ENCODE measurements at regions not wholly inside any gene's neighbourhood (a gene's known extent, or its start where the extent isn't known, plus 50 kb on each side); places are given as distances from the start of the nearest gene placed in this dataset.

DNA sequence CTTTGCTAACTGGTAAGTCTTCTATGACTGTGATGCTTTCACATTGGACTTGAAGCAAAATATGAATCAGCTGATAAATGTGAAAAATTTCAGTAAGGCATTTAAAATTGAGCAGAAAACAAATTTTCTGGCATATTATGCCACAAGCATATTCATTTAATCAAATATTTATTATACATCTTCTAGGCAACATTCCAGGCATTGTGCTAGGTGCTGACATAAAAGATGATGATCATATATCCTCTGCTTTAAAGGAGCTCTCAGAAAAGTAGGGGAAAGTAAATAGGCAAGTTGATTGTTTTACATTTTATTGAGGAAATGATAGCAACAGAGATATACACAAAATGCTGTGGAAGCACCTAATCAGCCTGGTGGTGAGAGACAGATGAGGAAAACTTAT, 248.9 kb downstream of the SLC16A7 start:
- no peaks in the 10 kb centered on the region for H3K4me1 ChIP-seq (ENCODE audit: control insufficient read depth, extremely low read depth, insufficient read depth, low read length)
- H3K79me2 ChIP-seq (ENCODE audit: control insufficient read depth, insufficient read depth, low read length): no peaks in the 10 kb centered on the region
- no peak for TF ChIP-seq EZH2 (IDR thresholded peaks at IDR 0.05; ENCODE audit: low read length)
- no peak for TF ChIP-seq CTCF (optimal IDR thresholded peaks at IDR 0.05 in 1 of 3, IDR thresholded peaks at IDR 0.05 in 1 of 3, conservative IDR thresholded peaks at IDR 0.05 in 1 of 3; ENCODE audit: extremely low read depth in 1 of 3, insufficient read depth in 2 of 3, low read length in 3 of 3)
- H3K9me3 ChIP-seq (ENCODE audit: control insufficient read depth, low read depth, low read length): no peaks in the 10 kb centered on the region
- H2AFZ ChIP-seq (ENCODE audit: control insufficient read depth, low read length): no peak overlapping the region
- no peak overlapping the region for H3K4me2 ChIP-seq (ENCODE audit: control insufficient read depth, extremely low read depth, insufficient read depth, low read depth, low read length)
- H3K9me1 ChIP-seq (ENCODE audit: control insufficient read depth, extremely low read depth, insufficient read depth, low read length): no peaks in the 10 kb centered on the region
- FAIRE-seq: no peak
- no peak for DNase-seq (ENCODE audit: low read depth, low spot score)
- dilution Hi-C loops (cut with MboI; ENCODE audit: extremely low pct_ligation_motif_present, low sequenced_read_pairs): no loop called here
- H3K27me3 ChIP-seq (ENCODE audit: control insufficient read depth, extremely low read depth, insufficient read depth, low read length): no peaks in the 10 kb centered on the region
- H3K4me3 ChIP-seq (ENCODE audit: control insufficient read depth in 2 of 3, extremely low read depth in 1 of 3, insufficient read depth in 2 of 3, low read depth in 1 of 3, low read length in 3 of 3): no peak overlapping the region
- no peaks in the 10 kb centered on the region for H4K20me1 ChIP-seq (ENCODE audit: control insufficient read depth, extremely low read depth, insufficient read depth, low read length)
- no peaks in the 10 kb centered on the region for H3K36me3 ChIP-seq (ENCODE audit: control insufficient read depth in 2 of 2, extremely low read depth in 1 of 2, insufficient read depth in 2 of 2, low read length in 2 of 2)
- no peak overlapping the region for H3K27ac ChIP-seq (ENCODE audit: control insufficient read depth, insufficient read depth, low read length)
- no peak overlapping the region for H3K9ac ChIP-seq (ENCODE audit: control insufficient read depth, extremely low read depth, insufficient read depth, low read length)

- FAIRE-seq: no peak
- H3K27me3 ChIP-seq (ENCODE audit: control insufficient read depth, extremely low read depth, insufficient read depth, low read length): no peaks in the 10 kb centered on the region
- no peaks in the 10 kb centered on the region for H3K36me3 ChIP-seq (ENCODE audit: control insufficient read depth in 2 of 2, extremely low read depth in 1 of 2, insufficient read depth in 2 of 2, low read length in 2 of 2)
- no peaks in the 10 kb centered on the region for H4K20me1 ChIP-seq (ENCODE audit: control insufficient read depth, extremely low read depth, insufficient read depth, low read length)
- H3K9me1 ChIP-seq (ENCODE audit: control insufficient read depth, extremely low read depth, insufficient read depth, low read length): no peaks in the 10 kb centered on the region
- no peaks in the 10 kb centered on the region for H3K9me3 ChIP-seq (ENCODE audit: control insufficient read depth, low read depth, low read length)
- H3K4me1 ChIP-seq (ENCODE audit: control insufficient read depth, extremely low read depth, insufficient read depth, low read length): no peaks in the 10 kb centered on the region
- H3K27ac ChIP-seq (ENCODE audit: control insufficient read depth, insufficient read depth, low read length): no peak overlapping the region
- TF ChIP-seq CTCF (optimal IDR thresholded peaks at IDR 0.05 in 1 of 3, IDR thresholded peaks at IDR 0.05 in 1 of 3, conservative IDR thresholded peaks at IDR 0.05 in 1 of 3; ENCODE audit: extremely low read depth in 1 of 3, insufficient read depth in 2 of 3, low read length in 3 of 3): no peak
- no peak for TF ChIP-seq EZH2 (IDR thresholded peaks at IDR 0.05; ENCODE audit: low read length)
- no peak overlapping the region for H3K9ac ChIP-seq (ENCODE audit: control insufficient read depth, extremely low read depth, insufficient read depth, low read length)
- H3K4me2 ChIP-seq (ENCODE audit: control insufficient read depth, extremely low read depth, insufficient read depth, low read depth, low read length): no peak overlapping the region
- H3K79me2 ChIP-seq (ENCODE audit: control insufficient read depth, insufficient read depth, low read length): no peaks in the 10 kb centered on the region
- H3K4me3 ChIP-seq (ENCODE audit: control insufficient read depth in 2 of 3, extremely low read depth in 1 of 3, insufficient read depth in 2 of 3, low read depth in 1 of 3, low read length in 3 of 3): no peak overlapping the region
- DNase-seq (ENCODE audit: low read depth, low spot score): no peak
- dilution Hi-C loops (cut with MboI; ENCODE audit: extremely low pct_ligation_motif_present, low sequenced_read_pairs): no loop called here
- no peak overlapping the region for H2AFZ ChIP-seq (ENCODE audit: control insufficient read depth, low read length)
Observed at GRCh38 chr12:59845293-59845692, 249.5 kb downstream of the SLC16A7 start.
